ENCODE measurements at regions not wholly inside any gene's neighbourhood (a gene's known extent, or its start where the extent isn't known, plus 50 kb on each side); places are given as distances from the start of the nearest gene placed in this dataset.
"Not testable (repeated sequence)": the region's sequence is repeated elsewhere in the genome, so short reads cannot be mapped to it uniquely, and the experiment has no call there.

GRCh38 chr12:88684610-88685009, 104.3 kb upstream of the KITLG start:
- no peak for DNase-seq (ENCODE audit: low read depth)
- Histone ChIP-seq H3K36me3 (ENCODE audit: control insufficient read depth, insufficient read depth, low read length) (no peaks in the 10 kb centered on the region), H3K27me3 (ENCODE audit: control insufficient read depth, insufficient read depth, low read length) (no peaks in the 10 kb centered on the region), H3K4me3 (ENCODE audit: low read depth, low read length) (no peak overlapping the region)
- no peak for TF ChIP-seq CTCF (IDR thresholded peaks at IDR 0.05; ENCODE audit: insufficient read depth, low read length, poor library complexity, severe bottlenecking)

GRCh38 chr12:88684170-88684569, 103.9 kb upstream of the KITLG start:
- DNase-seq (ENCODE audit: low read depth) = no peak
- no peaks in the 10 kb centered on the region for H3K27me3 ChIP-seq (ENCODE audit: control insufficient read depth, insufficient read depth, low read length)
- no peak overlapping the region for H3K4me3 ChIP-seq (ENCODE audit: low read depth, low read length)
- H3K36me3 ChIP-seq (ENCODE audit: control insufficient read depth, insufficient read depth, low read length) = no peaks in the 10 kb centered on the region
- no peak for TF ChIP-seq CTCF (IDR thresholded peaks at IDR 0.05; ENCODE audit: insufficient read depth, low read length, poor library complexity, severe bottlenecking)

GRCh38 chr12:88683628-88684027, 103.4 kb upstream of the KITLG start:
- Histone ChIP-seq H3K36me3 (ENCODE audit: control insufficient read depth, insufficient read depth, low read length) (no peaks in the 10 kb centered on the region), H3K4me3 (ENCODE audit: low read depth, low read length) (no peak overlapping the region), H3K27me3 (ENCODE audit: control insufficient read depth, insufficient read depth, low read length) (no peaks in the 10 kb centered on the region)
- DNase-seq (ENCODE audit: low read depth) = no peak
- TF ChIP-seq CTCF (IDR thresholded peaks at IDR 0.05; ENCODE audit: insufficient read depth, low read length, poor library complexity, severe bottlenecking) = no peak

- no peaks in the 10 kb centered on the region for H3K27me3 ChIP-seq (ENCODE audit: control insufficient read depth, insufficient read depth, low read length)
- H3K4me3 ChIP-seq (ENCODE audit: low read depth, low read length) = no peak overlapping the region
- no peaks in the 10 kb centered on the region for H3K36me3 ChIP-seq (ENCODE audit: control insufficient read depth, insufficient read depth, low read length)
- no peak for DNase-seq (ENCODE audit: low read depth)
- TF ChIP-seq CTCF (IDR thresholded peaks at IDR 0.05; ENCODE audit: insufficient read depth, low read length, poor library complexity, severe bottlenecking) = no peak
These were observed 101.0 kb upstream of the KITLG start for GRCh38 chr12:88681271-88681670.

GRCh38 chr12:88677464-88677863, 97.2 kb upstream of the KITLG start:
- no peak overlapping the region for H3K4me3 ChIP-seq (ENCODE audit: low read depth, low read length)
- DNase-seq (ENCODE audit: low read depth) = no peak

DNA sequence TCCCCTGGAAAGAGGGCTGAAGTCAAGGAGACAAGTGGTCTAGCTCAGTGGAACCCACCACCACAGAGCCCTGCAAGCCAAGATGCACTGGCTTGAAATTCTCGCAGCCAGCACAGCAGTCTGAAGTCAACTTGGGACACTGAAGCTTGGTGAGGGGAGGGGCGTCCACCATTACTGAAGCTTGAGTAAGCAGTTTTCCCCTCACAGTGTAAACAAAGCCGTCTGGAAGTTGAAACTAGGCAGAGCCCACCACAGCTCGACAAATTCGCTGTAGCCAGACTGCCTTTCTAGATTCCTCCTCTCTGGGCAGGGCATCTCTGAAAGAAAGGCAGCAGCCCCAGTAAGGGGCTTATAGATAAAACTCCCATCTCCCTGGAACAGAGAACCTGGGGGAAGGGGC, 87.3 kb upstream of the KITLG start:
- not testable (repeated sequence) for DNase-seq (ENCODE audit: low read depth); H3K4me3 ChIP-seq (ENCODE audit: low read depth, low read length); H3K36me3 ChIP-seq (ENCODE audit: control insufficient read depth, insufficient read depth, low read length); H3K27me3 ChIP-seq (ENCODE audit: control insufficient read depth, insufficient read depth, low read length)

More at GRCh38 chr12:88677464-88677863, 97.2 kb upstream of the KITLG start:
- no peak for TF ChIP-seq CTCF (IDR thresholded peaks at IDR 0.05; ENCODE audit: insufficient read depth, low read length, poor library complexity, severe bottlenecking)
- H3K27me3 ChIP-seq (ENCODE audit: control insufficient read depth, insufficient read depth, low read length) = no peaks in the 10 kb centered on the region
- no peaks in the 10 kb centered on the region for H3K36me3 ChIP-seq (ENCODE audit: control insufficient read depth, insufficient read depth, low read length)

All from kidney epithelial cell (primary cell).